NCI-H69 (cell line): ENCODE measurements at regions not wholly inside any gene's neighbourhood (a gene's known extent, or its start where the extent isn't known, plus 50 kb on each side); places are given as distances from the start of the nearest gene placed in this dataset.
"Not testable (repeated sequence)": the region's sequence is repeated elsewhere in the genome, so short reads cannot be mapped to it uniquely, and the experiment has no call there.

Source experiments
- DNase-seq: peaks from one replicate; lab custom pipeline; 2025; lab: John Stamatoyannopoulos, UW

DNA sequence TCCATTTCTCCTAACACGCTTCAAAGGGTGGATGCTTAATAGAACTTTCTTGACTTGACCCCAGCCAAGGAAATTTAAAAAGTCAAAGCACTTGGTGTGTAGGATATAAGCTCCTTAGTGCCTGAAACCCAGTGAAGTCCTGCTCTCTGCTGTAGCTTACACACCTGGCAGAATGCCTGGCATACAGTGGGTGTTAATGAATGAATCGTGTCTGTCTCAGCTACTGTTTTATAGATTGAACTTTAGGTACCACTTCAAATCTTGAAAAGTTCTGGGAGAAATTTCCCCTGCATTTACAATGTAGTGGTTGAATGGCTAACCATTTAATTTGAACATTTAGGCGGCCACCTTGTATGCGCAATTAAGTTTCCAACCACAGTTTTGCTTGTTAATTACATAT is 70.5 kb upstream of the ZNF217 start:
- no peak for DNase-seq

DNA sequence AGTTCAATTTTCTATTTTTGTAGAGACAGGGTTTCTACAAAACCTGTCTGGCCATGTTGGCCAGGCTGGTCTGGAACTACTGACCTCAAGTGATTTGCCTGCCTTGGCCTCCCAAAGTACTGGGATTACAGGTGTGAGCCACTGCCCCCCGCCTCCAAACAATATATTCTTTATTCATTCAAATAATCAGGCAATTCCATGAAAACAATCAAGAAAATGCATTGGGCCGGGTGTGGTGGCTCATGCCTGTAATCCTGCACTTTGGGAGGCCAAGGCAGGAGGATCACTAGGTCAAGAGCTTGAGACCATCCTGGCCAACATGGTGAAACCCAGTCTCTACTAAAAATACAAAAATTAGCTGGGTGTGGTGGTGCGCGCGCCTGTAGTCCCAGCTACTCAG is 69.9 kb upstream of the ZNF217 start:
- DNase-seq = not testable (repeated sequence)

DNA sequence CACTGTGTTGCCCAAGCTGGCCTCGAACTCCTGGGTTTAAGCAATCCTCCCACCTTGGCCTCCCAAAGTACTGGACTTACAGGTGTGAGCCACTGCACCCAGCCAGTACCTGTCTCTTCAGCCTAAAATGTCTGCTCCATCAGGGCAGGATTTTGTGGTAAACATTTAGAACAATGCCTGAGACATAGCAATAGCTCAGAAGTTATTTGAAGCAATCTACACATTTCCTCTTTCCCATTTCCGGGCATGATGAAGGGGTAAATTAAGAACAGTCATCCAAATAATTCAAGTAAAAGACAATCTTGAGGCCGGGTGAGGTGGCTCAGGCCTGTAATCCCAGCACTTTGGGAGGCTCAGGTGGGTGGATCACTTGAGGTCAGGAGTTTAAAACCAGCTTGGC is 69.0 kb upstream of the ZNF217 start:
- no peak for DNase-seq

DNA sequence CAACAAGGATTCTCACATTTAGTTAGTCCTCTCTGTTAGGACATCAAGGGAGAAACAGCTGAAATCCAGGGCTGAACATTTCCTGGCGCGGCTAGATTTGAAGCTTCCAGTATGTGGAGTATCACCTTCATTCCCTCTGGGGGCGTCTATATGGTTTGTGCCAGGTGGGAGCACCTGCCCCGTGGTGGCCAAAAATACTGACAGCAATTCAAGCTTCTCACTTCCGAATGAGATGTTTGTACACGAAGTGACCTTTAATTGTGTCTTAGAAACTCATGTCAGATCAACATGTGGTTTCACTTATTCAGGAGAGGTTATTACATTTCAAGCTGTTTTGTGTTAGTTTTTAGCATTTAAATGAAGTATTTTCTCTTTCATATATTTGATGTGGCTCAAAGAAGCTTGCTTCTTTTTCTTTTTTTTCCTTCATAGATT is 67.3 kb upstream of the ZNF217 start:
- no peak for DNase-seq

DNA sequence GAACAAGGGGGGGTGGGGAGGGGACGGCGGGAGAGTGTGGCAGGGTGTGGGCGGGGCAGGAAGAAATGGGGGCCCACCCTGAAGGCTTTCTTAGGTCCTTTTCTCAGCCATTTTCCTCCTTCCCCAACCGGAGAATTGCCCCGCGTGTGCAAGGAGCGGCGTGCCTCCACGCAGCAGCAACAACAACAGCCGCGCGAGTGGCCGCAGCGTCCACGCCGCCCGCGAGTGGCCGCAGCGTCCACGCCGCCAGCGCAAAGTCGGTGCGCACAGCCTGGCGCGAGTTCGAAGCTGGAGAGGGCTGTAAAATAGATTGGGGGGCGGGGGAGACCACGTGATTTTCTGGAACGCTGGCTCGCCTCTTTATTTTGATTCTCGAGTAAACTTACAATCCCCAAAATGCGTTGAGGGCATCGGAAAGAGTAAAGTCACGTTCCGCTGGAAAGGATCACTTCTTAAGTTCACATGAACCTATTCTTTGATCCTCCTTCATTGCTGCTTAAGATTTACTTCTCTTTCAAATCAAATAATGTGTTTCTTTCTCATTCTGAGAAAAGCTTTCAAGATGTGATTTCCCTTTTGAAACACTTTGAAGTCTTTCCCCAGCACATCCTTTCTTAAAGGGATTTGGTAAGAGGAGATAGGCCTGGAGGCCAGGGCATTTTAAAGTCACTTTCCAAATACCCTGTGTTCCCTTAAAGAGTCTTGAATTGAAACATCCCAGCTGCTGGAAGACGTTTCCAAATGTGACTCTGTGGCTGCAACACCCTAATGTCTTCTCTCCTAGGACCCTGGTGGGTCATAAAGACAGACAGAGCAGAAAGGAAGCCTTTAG is 66.7 kb upstream of the ZNF217 start:
- DNase-seq = no peak

DNA sequence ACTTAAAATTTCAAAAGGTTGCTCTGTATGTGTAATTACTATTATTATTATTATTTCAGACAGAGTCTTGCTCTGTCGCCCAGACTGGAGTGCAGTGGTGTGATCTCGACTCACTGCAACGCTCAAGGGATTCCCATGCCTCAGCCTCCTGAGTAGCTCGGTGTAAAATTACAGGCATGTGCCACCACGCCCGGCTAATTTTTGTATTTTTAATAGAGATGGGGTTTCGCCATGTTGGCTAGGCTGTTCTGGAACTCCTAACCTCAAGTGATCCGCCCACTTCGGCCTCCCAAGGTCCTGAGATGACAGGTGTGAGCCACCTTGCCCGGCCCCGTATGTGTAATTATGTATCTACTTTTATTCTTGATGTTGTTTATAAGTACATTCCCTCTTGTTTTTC is 65.3 kb upstream of the ZNF217 start:
- DNase-seq = no peak

DNA sequence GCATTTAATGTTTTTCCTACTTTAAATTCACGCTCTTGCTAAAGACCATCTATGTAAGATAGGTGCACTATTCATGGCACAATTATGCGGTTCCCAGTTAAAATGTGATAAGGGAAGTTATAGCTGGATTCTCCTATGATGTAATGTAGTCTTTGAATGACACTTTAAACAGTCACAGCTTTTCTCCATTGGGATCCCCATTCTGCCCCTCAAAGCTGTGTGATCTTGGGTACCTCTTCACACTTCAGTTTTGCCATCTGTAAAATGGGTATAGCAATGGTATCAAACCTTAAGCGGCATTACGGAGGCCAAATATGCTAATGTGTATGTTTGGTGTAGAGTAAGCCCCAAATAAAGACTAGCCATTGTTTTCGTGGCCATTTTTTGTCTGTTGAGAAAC is 64.7 kb upstream of the ZNF217 start:
- DNase-seq = no peak

DNA sequence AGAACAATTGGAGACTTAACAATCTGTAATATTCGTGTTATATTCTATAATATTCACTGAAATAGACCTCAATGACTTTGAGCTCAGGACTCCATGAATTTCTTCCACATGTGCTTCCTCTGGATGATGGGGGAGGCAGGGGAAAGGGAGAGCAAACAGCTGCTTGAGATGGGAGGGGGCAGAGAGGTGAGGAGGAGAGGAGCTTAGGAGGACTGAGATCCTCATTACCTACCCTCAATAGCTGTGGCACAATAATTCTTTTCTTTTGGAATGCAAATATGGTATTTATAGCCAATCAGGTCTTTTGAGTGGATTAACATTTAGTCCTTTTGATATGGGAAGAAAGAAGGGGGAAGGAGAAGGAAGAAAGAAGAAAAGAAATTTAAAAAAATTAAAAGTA is 64.1 kb upstream of the ZNF217 start:
- DNase-seq = no peak

DNA sequence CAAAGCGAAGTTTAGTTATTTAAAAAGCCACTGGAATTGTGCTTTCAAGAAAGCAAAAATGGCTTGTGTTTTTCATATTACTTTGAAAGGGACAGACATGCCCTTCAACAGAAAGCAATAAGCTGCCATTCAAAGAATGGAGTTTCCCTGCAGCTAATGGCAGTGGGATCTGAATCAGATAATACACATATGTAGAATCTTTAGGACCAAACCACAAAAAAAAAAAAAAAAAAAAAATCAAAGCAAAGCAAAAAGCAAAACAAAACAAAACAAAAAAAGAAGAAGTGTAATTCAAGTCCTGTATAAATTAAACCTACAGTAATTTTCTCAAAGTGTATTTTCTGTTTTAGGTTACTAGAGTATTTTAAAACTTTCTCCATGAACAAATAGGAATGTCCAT is 63.6 kb upstream of the ZNF217 start:
- no peak for DNase-seq

DNA sequence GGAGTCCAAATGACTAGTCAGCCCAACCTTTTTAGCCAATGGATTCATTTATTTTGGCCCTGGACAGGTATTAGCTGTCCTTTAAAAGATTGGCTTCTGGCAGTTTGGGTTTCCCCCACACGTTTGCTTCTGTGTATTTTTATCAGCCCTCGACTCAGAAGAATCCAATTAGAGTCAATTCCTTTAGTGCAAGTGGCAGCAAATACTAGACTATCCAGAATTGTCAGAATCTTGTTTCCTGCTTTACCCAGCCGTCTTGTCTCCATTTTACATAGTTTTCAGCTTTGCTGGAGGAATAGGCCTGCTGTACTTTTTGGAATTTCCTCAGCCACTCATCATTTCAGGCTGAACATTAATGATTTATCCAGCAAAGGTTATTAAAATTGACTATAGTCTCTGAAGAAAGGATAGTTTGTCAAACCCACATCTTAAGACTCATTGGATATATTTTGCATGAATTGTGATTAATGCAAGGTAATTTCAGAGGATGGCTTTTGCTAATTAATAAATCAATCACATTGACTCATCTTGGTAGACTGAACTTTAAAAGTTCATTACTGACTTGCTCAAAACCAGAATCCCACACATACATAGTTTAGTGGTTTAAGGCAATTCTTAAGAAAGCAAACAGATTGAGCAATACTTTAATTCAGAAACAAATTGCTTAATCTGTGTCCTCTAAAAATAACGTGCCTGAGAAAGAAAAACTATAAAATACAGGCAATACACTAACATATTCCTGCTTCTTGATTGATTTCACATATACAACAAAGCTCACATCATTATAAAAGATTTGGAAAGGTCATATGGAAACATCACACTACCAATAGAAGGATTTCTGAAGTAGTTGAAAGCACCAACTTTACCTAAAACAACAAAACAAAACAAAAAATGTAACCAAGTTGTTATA is 62.9 kb upstream of the ZNF217 start:
- no peak for DNase-seq

DNA sequence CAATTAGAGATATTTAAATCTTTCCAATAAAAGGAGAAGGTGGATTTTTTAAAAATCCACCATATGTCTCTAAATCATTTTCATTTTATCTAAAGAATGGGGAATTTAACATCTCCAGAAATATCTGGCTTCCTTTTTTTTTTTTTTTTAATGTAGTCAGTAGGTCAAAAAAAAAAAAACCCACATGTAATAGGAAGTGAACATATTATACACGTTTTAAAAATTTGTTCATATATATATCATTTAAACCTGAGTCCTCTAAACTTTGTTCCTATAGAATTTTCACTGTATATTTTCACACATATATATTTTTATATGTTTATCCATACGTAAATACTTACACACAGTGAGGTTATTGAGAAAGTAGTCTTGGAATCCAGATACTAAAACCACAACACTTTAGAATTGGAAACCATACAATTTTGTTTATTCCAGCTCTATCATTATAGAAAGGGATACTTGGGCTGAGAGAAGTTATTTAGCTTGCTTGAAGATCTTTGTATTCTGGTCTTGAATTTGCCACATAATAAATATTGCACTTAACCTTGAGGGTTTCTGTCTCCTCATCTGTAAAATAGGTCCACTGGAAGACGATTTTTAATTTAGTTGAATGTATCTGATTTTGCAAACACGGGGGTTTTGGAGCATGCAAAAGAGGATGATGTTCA is 62.1 kb upstream of the ZNF217 start:
- DNase-seq = no peak

DNA sequence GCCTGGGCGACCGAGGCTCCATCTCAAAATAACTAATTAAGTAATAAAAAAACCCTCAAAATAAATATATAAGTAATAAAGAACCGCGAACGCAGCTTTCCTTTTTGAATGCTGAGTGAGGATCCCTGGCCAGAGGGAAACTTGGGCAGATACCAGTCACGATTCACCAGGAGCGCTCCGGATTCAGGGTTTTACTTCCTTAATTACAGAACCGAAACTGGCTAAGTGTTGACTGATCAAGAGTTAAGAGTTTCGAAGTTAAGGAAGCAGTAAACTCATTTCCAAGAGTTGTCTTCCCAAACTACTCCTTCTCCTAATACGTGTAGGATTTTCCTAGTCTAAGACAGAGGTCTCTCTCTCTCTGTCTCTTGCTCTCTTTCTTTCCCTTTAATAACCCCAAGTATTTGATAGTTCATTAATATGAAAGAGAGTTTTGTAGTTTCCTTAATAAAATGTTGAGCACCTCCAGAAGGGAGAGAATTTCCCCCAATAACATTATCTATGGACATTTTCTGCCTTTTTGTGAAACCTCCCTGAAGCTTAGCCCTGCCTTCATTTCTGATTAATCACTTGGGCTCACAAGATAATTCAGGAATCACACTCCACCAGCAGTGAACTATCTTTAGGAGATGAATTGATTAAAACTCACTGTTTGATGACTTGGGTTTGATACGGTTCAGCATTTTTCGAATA is 61.4 kb upstream of the ZNF217 start:
- DNase-seq = no peak

DNA sequence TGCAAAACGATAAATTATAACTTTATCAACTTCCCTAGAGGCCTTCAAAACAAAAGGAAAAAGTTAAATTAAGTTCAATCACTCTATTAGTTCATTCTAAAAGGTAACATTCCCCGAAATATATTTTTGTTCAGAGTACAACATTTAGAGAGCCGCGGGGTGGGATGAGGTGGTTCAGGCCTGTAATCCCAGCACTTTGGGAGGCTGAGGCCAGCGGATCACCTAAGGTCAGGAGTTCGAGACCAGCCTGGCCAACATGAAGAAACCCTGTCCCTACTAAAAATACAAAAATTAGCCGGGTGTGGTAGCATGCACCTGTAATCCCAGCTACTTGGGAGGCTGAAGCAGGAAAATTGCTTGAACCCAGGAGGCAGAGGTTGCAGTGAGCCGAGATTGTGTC is 60.9 kb upstream of the ZNF217 start:
- DNase-seq = not testable (repeated sequence)

DNA sequence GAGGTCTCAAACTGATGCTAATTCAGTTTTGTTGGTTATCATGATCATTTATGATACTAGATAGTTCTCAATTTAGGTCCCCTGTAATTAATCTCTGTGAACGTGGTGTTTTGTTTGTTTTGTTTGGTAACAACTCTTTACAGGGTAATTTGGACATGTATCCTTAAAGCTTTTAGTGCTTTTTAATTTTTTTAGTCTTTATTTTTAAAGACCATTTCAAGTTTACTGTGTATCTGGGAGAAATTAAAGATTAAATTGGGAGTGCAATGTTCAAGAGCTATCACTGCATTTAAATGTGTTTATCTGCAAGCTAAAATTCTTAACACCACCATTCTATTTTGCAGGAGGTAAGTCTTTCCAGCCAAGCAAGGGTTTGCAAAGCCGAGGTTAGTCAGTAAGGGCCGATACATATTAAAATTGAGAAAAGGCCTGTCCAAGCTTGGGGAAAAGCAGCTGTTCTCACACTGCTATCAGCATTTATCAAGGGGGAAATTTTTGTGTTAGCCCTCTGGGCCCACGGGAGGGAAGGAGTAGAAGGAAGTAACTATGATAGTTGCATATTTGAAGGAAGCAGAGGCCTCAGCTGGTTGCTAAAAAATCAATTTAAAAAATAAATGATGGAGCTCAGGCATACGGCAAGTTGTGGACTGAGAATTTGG is 59.3 kb upstream of the ZNF217 start:
- no peak for DNase-seq

DNA sequence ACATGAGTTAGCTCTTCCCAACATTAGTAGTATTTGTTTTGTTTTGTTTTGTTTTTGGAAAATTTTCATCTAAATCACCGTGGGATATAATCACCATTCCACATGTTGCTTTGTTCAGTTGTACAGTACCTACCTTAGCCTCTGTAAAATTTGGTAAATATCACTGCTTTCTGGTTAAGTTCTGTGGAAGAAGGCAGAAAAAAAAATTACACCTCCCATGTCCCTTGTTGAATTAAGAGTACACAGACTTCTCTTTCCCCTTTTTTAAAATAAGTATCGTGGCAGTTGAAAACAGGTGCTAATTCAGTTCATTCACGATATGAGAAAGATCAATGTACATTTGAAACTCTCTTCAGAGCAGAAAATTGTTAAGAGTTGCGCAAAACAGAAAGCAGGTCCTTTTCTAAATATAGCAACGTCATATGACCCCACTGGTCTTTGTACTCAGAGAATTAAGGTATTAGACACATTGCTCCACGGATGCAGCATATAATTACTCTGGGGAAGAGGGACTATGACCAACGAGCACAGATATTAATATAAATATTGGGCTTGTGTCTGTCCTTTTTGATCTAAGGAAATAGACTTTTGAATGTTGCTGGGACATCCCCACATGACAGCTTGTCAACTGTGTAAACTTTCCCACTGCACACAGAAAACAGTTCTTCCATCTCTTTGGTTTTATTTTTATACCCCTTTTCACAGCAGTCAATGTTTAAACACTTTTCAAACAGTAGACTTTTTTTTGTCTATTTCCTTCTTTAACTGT is 58.6 kb upstream of the ZNF217 start:
- no peak for DNase-seq

DNA sequence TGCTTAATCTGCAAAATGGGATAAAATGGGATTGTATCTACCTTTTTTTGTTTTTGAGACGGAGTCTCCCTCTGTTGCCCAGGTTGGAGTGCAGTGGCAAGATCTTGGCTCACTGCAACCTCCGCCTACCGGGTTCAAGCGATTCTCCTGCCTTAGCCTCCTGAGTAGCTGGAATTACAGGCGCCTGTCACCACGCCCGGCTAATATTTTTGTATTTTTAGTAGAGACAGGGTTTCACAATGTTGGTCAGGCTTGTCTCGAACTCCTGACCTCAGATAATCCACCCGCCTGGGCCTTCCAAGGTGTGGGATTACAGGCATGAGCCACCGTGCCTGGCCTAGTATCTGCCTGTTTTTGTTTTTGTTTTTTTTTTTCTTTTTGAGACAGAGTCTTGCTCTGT is 55.9 kb upstream of the ZNF217 start:
- DNase-seq = not testable (repeated sequence)

DNA sequence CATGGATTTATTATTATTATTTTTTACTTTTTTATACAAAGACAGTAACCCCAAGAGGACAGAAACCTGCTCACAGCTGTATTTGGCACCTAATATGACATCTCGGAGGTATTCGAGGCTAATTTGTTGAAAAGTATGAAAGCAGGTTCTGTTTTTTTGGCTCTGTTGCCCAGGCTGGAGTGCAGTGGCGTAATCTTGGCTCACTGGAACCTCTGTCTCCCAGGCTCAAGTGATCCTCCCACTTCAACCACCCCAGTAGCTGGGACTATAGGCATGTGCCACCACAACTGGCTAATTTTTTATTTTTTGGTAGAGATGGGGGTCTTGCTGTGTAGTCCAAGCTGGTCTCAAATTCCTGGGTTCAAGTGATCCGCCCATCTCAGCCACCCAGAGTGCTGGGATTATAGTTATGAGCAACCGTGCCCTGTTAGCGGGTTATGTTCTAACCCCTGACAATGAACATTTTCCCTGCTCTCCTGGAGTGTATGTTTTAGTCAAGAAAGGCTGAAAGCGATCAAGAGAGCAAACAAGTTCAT is 53.7 kb upstream of the ZNF217 start:
- DNase-seq = no peak

DNA sequence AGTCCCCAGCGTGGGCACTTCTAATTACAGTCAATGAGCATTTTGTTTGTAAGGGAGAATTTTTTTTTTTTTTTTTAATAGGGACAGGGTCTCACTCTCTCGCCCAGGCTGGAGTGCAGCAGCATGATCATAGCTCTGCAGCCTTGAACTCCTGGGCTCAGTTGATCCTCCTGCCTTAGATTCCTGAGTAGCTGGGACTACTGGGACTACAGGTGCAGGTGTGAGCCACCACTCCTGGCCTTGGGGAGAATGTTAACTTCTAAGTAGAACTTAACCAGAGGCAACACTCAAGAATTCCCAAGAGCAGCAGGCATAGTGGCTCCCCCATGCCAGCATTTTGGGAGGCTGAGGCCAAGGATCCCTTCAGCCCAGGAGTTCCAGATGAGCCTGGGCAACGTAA is 52.9 kb upstream of the ZNF217 start:
- no peak for DNase-seq

DNA sequence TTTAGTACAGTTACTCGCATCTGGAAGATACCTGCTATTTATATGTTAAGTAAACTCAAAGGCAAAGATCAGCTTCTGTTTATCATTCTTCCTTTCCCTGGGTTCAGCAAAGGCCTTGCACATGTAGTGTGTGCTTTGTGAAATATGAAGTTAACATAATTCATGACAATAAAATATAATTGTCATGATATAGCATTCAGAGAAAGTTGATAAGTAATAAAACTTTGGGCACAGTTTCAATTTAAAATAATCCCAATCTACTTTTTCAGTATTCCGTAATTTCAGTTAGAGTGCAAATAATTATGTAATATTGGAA is 51.9 kb upstream of the ZNF217 start:
- no peak for DNase-seq

DNA sequence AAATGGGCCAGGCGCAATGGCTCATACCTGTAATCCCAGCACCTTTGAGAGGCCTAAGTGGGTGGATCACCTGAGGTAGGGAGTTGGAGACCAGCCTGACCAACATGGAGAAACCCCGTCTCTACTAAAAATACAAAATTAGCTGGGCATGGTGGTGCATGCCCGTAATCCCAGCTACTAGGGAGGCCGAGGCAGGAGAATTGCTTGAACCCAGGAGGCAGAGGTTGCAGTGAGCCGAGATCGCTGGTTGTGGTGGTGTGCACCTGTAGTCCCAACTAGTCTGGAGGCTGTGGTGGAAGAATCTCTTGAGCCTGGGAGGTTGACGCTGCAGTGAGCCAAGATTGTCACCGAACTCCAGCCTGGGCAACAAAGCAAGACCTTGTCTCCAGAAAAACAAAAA is 50.5 kb upstream of the ZNF217 start:
- not testable (repeated sequence) for DNase-seq
